ENCODE measurements at regions not wholly inside any gene's neighbourhood (a gene's known extent, or its start where the extent isn't known, plus 50 kb on each side); places are given as distances from the start of the nearest gene placed in this dataset.

GRCh38 chr11:15840966-15841365 lies 515.4 kb downstream of the SOX6 start:
- peaks cover 9% of the 10 kb centered on the region for H3K4me1 ChIP-seq (ENCODE audit: insufficient read depth)
- 87% methylated on average over 2 of the region's 2 CpGs for WGBS (ENCODE audit: low lambda C conversion rate, missing lambda C conversion rate)

GRCh38 chr11:15841931-15842740 lies 514.2 kb downstream of the SOX6 start:
- Histone ChIP-seq H3K27ac (no peak overlapping the region), H3K27me3 (no peaks in the 10 kb centered on the region), H3K79me2 (no peaks in the 10 kb centered on the region), H3K4me1 (ENCODE audit: insufficient read depth) (peaks cover 7% of the 10 kb centered on the region), H3K9me2 (replicated peaks; ENCODE audit: insufficient read depth) (no peaks in the 10 kb centered on the region), H4K20me1 (ENCODE audit: insufficient read depth, poor library complexity, severe bottlenecking) (no peaks in the 10 kb centered on the region), H3K4me2 (no peak overlapping the region), H3K4me3 (no peak overlapping the region), H3K36me3 (replicated peaks; ENCODE audit: insufficient read depth, low read depth) (no peaks in the 10 kb centered on the region), H2AFZ (no peak overlapping the region), H3K9me3 (ENCODE audit: low read depth) (no peaks in the 10 kb centered on the region)
- no peak for DNase-seq (ENCODE audit: low spot score)
- 66% methylated on average over 6 of the region's 6 CpGs for WGBS (ENCODE audit: low lambda C conversion rate, missing lambda C conversion rate)
- no peak for TF ChIP-seq CTCF (IDR thresholded peaks at IDR 0.05; ENCODE audit: poor library complexity)

More at GRCh38 chr11:15840966-15841365, 515.4 kb downstream of the SOX6 start:
- Histone ChIP-seq H3K27me3 (no peaks in the 10 kb centered on the region), H2AFZ (no peak overlapping the region), H3K4me2 (no peak overlapping the region), H3K27ac (no peak overlapping the region), H3K9me3 (ENCODE audit: low read depth) (no peaks in the 10 kb centered on the region), H3K9me2 (replicated peaks; ENCODE audit: insufficient read depth) (no peaks in the 10 kb centered on the region), H3K4me3 (no peak overlapping the region), H3K79me2 (no peaks in the 10 kb centered on the region), H3K36me3 (replicated peaks; ENCODE audit: insufficient read depth, low read depth) (no peaks in the 10 kb centered on the region), H4K20me1 (ENCODE audit: insufficient read depth, poor library complexity, severe bottlenecking) (no peaks in the 10 kb centered on the region)
- DNase-seq (ENCODE audit: low spot score), result no peak
- TF ChIP-seq CTCF (IDR thresholded peaks at IDR 0.05; ENCODE audit: poor library complexity), result no peak
- TF ChIP-seq EZH2 (IDR thresholded peaks at IDR 0.05; ENCODE audit: borderline replicate concordance), result no peak
- no peak for TF ChIP-seq EZH2phosphoT487 (IDR thresholded peaks at IDR 0.05; ENCODE audit: low read depth, severe bottlenecking, unreplicated experiment)

- WGBS (ENCODE audit: low lambda C conversion rate, missing lambda C conversion rate), result 48% methylated on average over 10 of the region's 10 CpGs
- DNase-seq (ENCODE audit: low spot score), result no peak
- peaks cover 7% of the 10 kb centered on the region for H3K4me1 ChIP-seq (ENCODE audit: insufficient read depth)
- H3K9me2 ChIP-seq (replicated peaks; ENCODE audit: insufficient read depth), result no peaks in the 10 kb centered on the region
- no peaks in the 10 kb centered on the region for H3K9me3 ChIP-seq (ENCODE audit: low read depth)
- H3K27me3 ChIP-seq, result no peaks in the 10 kb centered on the region
- H3K4me3 ChIP-seq, result no peak overlapping the region
- H4K20me1 ChIP-seq (ENCODE audit: insufficient read depth, poor library complexity, severe bottlenecking), result no peaks in the 10 kb centered on the region
- peak overlapping the region; percentile 36 for H3K4me2 ChIP-seq
- H3K27ac ChIP-seq, result no peak overlapping the region
- no peaks in the 10 kb centered on the region for H3K79me2 ChIP-seq
- TF ChIP-seq CTCF (IDR thresholded peaks at IDR 0.05; ENCODE audit: poor library complexity), result no peak
- TF ChIP-seq EZH2 (IDR thresholded peaks at IDR 0.05; ENCODE audit: borderline replicate concordance), result no peak
- no peak overlapping the region for H2AFZ ChIP-seq
- no peaks in the 10 kb centered on the region for H3K36me3 ChIP-seq (replicated peaks; ENCODE audit: insufficient read depth, low read depth)
These were observed 513.0 kb downstream of the SOX6 start for GRCh38 chr11:15843309-15843872.
